Gastrocnemius medialis (tissue), 4 donors: ENCODE measurements at regions not wholly inside any gene's neighbourhood (a gene's known extent, or its start where the extent isn't known, plus 50 kb on each side); places are given as distances from the start of the nearest gene placed in this dataset.

Experiments used
- POLR2A ChIP-seq, 2 donors: fragments of 450-650 bp; IDR thresholded peaks; one replicate each; pipeline ENCODE4 v1.6.1; 2017; ENCODE audit warnings: antibody characterized with exemption in 2 of 2, mild to moderate bottlenecking in 2 of 2, moderate library complexity in 2 of 2
- TF ChIP-seq, protein P1 (sequence below), 5 experiments: fragments of 450-650 bp in 3 of 5; fragments of 200-600 bp in 2 of 5; sonication (generic) in 2 of 5; IDR thresholded peaks in 4 of 5; conservative IDR thresholded peaks in 1 of 5; 1 replicate in 4 of 5; 2 replicates in 1 of 5; pipeline ENCODE4 v1.5.1; 2016 to 2019; ENCODE audit warnings: antibody characterized with exemption in 5 of 5, mild to moderate bottlenecking in 3 of 5, moderate library complexity in 3 of 5

DNA sequence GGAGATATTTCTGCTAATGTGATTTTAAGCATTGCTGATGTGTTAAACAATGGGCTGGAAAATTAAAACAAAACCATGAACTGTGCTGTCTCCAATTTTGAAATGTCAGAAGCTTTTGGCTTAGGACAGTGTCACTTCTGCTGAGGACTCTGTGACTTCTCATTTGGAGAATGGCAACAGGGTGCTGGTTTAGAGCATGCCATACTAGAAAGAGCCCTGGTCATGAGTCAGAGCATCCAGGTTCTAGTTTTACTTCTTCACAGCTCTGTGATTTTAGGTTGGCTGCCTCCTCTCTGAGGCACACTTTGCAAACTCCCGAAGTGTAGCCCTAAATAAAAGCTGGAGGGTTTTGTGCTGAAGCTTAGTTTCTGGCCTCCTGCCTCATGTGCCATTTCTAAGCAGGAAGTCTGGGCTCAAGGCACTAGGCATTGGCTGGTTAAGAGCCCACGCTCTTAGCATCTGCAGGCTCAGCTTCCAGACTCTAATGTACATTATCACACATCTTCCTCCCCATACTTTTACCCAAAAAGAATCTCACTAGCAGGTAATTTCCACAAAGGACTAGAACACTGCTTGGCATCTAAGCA is 193.8 kb downstream of the CNTN3 start:
- TF ChIP-seq, protein P1, sequence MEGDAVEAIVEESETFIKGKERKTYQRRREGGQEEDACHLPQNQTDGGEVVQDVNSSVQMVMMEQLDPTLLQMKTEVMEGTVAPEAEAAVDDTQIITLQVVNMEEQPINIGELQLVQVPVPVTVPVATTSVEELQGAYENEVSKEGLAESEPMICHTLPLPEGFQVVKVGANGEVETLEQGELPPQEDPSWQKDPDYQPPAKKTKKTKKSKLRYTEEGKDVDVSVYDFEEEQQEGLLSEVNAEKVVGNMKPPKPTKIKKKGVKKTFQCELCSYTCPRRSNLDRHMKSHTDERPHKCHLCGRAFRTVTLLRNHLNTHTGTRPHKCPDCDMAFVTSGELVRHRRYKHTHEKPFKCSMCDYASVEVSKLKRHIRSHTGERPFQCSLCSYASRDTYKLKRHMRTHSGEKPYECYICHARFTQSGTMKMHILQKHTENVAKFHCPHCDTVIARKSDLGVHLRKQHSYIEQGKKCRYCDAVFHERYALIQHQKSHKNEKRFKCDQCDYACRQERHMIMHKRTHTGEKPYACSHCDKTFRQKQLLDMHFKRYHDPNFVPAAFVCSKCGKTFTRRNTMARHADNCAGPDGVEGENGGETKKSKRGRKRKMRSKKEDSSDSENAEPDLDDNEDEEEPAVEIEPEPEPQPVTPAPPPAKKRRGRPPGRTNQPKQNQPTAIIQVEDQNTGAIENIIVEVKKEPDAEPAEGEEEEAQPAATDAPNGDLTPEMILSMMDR (IDR thresholded peaks at IDR 0.05 in 4 of 5, conservative IDR thresholded peaks at IDR 0.05 in 1 of 5) = no peak
- TF ChIP-seq POLR2A (IDR thresholded peaks at IDR 0.05) = no peak
